ENCODE measurements at regions not wholly inside any gene's neighbourhood (a gene's known extent, or its start where the extent isn't known, plus 50 kb on each side); places are given as distances from the start of the nearest gene placed in this dataset.
"Not testable (repeated sequence)": the region's sequence is repeated elsewhere in the genome, so short reads cannot be mapped to it uniquely, and the experiment has no call there.

DNA sequence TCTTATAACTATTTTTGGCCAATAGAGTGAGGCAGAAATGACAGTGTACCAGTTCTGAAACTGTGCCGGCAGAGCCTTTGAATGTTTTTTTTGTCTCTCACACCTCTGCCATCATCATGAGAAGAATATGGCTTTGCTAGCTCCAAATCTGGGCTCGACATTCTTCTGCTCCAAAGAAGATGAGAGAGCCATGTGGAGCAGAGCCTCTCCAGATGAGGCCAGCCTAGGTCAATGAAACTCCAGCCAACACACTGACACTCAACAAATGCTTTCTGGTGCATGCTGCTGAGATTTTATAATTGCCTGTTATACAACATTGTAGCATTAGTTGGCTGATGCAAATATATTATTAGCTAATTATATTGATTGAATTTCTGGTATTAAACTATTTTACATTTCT is 154.7 kb downstream of the SLC38A4 start:
- FAIRE-seq (no peak), DNase-seq (ENCODE audit: insufficient read length, low spot score) (no peak)

DNA sequence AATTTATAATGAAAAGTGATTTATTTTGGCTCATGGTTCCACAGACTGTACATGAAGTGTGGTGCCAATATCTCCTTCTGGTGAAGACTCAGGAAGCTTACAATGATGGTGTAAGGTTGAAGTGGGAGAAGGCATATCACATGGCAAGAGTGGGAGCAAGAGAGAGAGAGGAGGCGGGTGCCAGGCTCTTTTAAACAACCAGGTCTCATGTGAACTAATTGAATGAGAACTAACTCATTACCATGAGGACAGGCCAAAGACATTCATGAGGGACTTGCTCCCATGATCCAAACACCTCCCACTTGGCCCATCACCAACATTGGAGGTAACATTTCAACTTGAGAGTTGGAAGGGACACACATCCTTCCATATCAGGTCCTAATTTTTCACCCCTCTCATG is 155.2 kb downstream of the SLC38A4 start:
- DNase-seq (ENCODE audit: insufficient read length, low spot score) (no peak), FAIRE-seq (no peak)

DNA sequence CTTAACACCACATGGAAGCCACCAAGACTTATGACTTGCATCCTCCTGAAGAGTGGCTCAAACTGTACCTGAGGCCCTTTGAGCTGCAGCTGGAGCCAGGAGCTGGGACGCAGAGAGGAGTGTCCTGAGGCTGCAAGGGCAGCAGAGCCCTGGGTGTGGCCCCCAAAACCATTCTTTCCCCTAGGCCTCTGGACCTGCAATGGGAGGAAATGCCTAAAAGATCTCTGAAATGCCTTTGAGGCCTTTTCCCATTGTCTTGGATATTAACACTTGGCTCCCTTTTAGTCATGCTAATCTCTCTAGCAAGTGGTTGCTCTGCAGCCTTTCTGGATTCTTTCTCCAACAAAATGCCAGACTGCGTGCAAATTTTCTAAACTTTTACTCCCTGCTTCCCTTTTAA is 156.1 kb downstream of the SLC38A4 start:
- no peak for FAIRE-seq

DNA sequence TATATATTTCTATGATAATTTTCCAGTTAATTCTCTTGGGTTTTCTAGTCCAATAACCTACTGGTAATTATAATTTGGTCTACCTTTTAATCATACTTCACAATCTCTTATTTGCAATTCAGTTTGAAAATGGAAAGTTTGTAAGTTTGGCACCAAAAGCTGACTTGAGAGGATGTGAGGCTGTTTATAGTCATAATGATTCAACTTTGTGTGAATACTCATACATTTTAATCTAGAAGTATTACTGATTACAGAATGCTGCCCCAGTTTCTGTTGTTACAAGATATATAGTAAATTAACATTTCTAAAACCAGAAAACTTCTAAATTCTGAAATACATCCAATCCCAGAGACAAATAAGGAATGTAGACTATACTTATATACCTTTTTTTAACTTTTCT is 158.2 kb downstream of the SLC38A4 start:
- FAIRE-seq (no peak), DNase-seq (ENCODE audit: insufficient read length, low spot score) (no peak)

More for the DNA sequence above, 156.1 kb downstream of the SLC38A4 start:
- no peak for DNase-seq (ENCODE audit: insufficient read length, low spot score)

DNA sequence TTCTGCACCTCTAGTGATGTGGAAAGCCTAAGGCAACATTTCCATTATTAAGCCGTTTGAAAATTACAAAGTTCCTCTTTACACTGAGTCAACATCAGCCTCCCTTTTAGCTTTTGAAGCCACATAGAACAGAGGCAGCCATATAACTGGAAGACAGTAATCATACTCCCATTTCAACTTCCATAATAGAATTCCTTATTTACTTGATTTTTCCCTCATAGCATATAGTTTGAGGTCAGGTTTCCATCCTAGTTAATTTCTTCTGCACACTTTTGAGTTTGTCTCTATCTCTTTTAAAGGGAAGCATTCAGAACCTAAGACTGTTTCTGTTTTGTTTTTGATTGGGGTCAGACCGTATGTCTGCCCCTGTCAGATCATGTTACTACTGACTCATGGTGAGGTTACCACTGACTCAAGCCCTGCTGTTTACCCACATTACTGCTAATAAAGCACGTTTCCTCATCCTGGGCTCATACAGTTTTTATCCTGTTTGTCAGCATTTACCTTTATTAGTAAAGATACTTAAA is 161.0 kb downstream of the SLC38A4 start:
- DNase-seq (ENCODE audit: insufficient read length, low spot score) (no peak), FAIRE-seq (no peak)

DNA sequence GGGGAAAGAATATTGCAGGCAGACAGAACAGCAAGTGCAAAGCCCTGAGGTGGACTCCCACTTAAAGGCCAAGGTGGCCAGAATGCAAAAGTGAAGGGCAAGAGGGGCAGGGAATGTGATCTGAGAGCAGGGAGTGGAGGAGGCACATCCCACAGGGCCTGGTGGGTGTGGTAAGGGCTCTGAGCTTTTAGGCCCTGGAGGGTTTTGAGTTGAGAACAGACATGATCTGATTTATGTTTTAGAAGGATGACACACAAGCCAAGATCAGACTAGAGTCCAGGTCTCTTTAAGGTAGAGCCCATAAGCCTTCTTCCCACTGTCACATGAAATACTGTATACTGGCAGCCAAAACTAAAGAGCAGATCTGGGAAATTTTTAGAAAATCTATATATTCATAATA is 162.5 kb downstream of the SLC38A4 start:
- FAIRE-seq: no peak

DNA sequence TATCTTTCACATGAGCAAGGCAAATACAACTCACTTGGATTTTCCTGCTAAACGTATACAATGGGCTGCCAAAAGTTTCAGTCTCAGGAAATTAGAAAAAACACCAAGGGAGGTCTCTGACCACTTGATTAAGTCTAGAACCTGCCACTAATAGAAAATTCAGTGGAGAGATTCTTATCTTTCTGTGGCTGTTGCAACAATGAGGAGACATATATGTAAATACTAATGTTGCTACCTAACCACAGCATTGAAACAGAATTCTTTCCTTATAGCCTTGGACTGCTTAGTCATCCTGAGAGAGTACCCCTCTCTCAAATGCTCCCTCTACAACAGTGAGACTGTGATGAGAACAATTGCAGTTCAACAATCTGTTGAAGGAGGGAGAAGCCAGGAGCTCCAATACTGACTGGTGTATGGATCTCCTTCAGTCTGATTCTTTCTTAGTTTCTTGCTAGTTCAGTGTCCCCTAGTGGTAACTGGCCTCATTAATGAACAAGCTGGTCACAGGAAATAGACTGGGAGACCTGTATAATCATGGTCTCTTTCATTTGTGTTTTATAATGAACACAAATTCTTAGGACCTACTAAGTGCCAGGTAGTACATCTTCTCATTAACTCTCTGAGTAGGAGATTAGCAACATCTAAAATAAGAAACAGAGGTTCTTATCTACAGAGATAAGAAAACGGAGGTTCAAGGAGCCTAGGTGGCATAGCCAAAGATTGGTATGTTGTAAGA is 164.5 kb downstream of the SLC38A4 start:
- FAIRE-seq: peak; percentile 71
- peak; percentile 15 for DNase-seq (ENCODE audit: insufficient read length, low spot score)

More for the DNA sequence above, 162.5 kb downstream of the SLC38A4 start:
- DNase-seq (ENCODE audit: insufficient read length, low spot score): no peak

DNA sequence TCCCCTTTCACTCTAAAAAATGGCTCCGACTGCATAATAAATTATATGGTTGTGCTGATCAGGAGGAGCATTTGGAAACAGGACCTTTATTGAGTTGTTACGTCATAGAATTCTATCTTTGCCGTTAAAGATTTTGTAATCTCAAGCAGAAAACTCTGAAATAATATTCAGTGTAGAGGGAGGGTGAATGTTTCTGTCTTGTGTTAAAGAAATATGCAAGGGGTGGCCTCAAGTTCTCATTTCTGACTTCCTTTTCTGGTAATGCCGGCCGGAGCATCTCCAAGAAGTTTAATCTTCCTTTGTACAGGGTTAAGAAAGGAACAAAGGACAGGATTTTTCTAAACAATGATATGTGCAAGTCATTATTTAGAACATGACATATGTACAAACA is 165.1 kb downstream of the SLC38A4 start:
- peak; percentile 8 for FAIRE-seq
- no peak for DNase-seq (ENCODE audit: insufficient read length, low spot score)

DNA sequence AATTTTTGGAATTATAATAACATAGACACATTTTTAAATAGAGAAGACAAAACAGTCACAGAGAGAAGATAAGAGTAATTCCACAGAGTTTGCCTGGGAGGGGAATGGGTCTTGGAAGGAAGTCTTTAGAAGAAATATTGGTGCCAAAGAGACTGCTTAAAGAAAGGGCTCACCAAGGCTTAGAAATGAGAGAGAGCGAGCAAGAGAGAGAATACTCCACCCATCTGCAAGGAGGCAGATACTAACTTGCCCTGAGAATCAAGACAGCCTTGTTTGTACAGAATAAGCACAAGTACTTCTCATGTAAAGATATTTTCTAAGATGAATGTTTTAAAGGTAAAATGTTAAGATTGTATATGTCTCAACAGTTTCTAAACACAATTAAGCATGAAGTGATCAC is 165.5 kb downstream of the SLC38A4 start:
- no peak for FAIRE-seq

DNA sequence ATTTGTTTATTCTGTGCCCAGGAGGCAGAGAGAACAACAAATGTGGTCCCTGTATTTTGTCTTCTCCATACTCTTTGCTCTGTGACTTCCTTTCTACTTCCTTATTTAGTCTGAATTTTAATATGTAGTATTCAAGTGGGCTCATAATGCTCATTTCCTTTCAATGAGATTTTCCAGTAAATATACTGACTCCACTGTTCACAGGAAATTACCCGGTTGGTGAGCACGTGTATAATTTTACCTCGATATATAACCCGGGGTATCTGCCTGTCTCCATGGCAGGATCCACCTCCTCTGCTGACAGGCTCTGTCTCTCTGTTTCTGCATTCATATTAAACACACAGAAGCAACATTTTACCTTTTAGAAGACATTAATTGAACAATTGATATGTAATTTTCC is 166.0 kb downstream of the SLC38A4 start:
- no peak for FAIRE-seq
- no peak for DNase-seq (ENCODE audit: insufficient read length, low spot score)

More for the DNA sequence above, 165.5 kb downstream of the SLC38A4 start:
- DNase-seq (ENCODE audit: insufficient read length, low spot score): no peak

DNA sequence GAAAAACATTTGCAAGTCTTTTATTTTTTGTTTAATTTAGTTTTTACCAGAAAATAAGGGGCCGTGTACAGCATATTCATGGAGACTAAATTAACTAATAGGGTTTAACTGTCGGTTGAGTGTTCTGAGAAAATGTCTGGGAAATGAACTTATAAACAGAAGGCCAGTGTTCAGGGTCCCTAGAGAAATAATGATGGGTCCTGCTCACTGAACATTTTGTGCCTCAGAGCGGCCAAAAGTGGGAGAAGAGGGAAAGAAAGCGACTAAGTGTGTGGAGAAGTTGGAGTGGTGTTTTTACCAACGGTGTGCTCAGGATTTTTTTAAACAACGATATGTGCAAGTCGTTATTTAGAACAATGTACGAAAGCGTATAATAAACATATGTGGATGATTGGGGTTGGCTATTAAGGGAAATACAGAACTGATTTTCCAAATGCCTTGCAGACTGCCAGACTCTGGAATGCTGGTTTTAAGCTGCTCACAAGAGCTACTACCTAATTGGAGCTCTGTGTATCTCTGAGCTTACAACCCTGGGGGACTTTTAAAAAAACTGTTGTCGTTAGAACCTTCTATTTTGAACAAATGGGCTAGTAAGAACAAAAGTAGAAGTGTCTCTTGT is 166.7 kb downstream of the SLC38A4 start:
- FAIRE-seq: no peak
- DNase-seq (ENCODE audit: insufficient read length, low spot score): no peak

DNA sequence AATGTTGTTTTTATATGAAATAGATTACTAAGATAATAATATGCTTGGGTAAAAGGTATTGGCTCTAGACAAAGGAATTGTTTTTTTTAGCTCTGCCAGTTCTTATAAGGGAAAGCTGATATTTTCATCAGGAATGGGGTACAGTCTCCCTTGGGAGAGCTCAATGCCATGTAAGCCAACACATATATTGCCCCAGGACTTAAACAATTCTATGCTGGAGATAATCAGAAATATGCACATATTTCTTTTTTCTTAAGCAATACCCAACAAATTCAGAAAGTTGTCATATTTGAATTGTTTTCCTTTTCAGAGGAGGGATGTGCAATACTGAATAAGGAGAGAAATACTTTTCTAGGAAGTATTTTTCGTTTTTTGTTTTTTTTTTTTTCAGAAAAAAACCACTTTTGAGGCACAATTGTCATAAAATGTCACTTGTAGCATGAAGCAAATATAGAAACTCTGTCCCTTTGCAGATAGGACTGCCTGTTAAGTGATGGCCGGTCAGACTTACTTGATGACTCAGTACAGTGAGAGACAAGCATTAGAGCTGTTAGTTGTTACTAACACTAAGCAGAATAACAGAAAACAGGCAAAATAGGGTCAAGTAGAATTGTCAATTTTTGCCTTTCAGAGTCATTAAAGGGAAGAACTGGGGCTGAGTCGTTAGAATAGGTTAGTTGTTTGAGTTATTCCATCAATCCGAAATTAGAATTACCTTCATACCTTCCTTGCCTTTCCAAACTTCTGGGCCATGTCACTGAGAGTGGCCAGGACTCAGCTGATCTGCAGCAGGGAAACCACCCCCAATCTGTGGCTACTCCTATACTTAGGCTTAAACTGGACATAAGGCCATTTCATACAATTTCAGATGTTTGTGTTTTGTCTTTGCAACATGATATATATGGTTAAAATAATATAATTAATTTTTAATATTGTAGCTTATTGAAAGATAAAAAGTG is 168.1 kb downstream of the SLC38A4 start:
- no peak for DNase-seq (ENCODE audit: insufficient read length, low spot score)
- FAIRE-seq: no peak

DNA sequence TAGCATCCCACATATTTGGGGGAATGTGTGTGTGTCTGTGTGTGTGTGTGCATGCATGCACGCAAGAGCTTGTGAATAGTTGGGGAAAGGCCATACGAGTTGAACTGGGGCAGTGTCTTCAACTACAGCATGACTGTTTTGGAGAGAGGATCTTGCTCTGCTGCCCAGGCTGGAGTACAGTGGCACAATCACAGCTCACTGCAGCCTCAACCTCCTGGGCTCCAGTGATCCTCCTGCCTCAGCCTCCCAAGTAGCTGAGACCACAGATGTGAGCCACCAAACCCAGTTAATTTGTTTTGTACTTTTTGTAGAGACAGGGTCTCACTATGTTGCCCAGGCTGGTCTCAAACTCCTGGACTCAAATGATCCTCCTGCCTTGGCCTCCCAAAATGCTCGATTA is 169.8 kb downstream of the SLC38A4 start:
- DNase-seq (ENCODE audit: insufficient read length, low spot score); FAIRE-seq: not testable (repeated sequence)

DNA sequence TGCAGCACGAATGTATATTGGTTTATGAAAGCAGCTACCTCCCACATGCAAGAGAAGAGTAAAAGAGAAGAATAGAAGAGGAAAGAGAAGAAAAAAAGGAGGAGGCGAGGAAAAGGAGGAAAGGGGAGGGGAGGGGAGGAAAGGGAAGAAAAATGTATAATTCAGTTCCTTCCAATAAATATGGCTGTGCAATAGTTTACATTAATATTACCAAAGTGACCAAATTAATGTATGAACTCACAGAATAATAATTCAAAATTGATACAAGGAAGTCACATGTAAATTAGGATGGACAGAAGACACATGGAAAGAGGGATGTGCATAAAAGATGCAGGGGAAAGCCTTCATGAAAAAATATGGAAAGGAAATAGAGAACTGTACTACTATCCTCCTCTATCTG is 172.5 kb downstream of the SLC38A4 start:
- DNase-seq (ENCODE audit: insufficient read length, low spot score) (no peak), FAIRE-seq (no peak)

DNA sequence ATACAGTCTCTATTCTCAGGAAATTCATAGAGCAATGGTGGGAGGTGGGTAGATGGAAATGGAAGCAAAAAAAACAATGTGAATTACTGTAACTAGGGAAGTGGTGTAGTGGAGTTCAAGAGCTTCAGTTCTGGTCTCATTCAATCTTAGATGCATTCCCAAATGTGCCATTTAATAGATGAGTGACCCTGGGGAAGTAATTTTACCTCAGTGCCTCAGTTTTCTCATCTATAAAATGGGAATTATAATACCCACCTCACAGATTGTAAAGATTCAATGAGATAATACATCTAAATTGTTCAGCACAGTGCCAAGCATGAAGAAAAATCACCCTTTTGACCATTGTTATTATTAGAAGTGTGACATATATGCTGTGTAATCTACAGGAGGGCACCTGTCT is 173.1 kb downstream of the SLC38A4 start:
- no peak for DNase-seq (ENCODE audit: insufficient read length, low spot score)
- FAIRE-seq: no peak

DNA sequence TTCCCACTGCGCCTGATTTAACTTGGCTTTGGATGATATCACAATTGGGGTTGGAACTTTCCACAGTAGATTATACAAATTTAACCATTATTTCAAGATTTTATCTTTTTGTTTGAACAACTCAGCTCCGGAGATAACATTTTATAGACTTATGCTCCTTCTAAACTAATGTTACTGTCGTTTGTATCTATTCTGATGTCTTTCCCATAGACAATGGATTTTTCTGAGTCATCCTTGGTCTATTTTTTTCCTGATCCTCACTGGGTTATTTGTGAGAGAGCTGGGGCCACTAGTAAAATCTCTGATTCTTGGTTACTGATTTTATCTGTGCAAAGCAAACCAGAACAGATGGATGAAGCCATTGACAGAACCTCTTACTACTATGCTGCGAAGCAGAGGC is 175.1 kb downstream of the SLC38A4 start:
- DNase-seq (ENCODE audit: insufficient read length, low spot score) (no peak), FAIRE-seq (no peak)

DNA sequence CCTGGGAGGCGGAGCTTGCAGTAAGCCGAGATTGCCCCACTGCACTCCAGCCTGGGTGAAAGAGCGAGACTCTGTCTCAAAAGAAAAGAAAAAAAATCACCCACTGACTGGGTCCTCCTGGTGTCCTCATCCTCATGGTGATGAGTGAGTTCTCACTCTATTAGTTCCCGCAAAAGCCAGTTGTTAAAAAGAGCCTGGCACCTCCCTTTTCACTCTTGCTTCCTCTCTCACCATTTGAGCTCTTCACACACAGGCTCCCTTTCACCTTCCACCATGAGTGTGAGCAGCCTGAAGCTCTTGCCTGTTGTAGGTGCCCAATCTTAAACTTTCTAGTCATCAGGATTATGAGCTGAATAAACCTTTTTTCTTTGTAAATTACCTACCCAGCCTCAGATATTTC is 176.4 kb downstream of the SLC38A4 start:
- no peak for DNase-seq (ENCODE audit: insufficient read length, low spot score)
- FAIRE-seq: no peak

DNA sequence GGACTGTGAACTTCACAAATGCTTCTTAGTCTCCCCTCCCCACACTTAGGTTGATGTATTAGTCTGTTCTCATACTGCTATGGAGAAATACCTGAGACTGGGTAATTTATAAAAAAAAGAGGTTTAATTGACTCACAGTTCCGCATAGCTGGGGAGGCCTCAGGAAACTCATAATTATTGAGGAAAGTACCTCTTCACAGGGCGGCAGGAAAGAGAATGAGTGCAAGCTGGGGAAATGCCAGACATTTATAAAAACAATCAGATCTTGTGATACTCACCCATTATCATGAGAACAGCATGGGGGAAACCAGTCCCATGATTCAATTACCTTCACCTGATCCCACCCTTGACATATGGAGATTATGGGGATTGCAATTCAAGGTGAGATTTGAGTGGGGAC is 178.8 kb downstream of the SLC38A4 start:
- DNase-seq (ENCODE audit: insufficient read length, low spot score) (no peak), FAIRE-seq (no peak)

DNA sequence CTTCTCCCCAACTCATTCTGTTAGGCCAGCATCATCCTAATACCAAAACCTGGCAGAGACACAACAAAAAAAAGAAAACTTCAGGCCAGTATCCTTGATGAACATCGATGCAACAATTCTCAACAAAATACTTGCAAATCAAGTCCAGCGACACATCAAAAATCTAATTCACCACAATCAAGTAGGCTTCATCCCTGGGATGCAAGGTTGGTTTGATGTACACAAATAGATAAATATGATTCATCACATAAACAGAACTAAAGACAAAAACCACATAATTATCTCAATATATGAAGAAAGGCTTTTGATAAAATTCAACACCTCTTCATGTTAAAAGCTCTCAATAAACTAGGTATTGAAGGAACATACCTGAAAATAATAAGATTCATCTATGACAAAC is 184.1 kb downstream of the SLC38A4 start:
- not testable (repeated sequence) for FAIRE-seq; DNase-seq (ENCODE audit: insufficient read length, low spot score)

DNA sequence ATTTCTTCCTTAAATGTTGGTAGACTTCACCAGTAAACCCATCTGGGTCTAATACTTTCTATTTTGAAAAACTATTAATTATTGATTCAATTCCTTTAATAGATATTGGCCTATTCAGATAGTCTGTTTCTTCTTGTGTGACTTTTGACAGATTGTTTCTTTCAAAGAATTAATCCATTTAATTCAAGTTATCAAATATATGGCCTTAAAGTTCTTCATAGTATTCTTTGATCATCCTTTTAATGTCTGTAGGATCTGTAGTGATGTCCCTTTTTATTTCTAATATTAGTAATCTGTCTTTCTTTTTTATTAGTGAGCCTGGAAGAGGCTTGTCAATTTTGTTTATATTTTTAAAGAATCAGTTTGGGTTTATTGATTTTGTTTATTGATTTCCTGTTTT is 190.0 kb downstream of the SLC38A4 start:
- FAIRE-seq (no peak), DNase-seq (ENCODE audit: insufficient read length, low spot score) (no peak)
